Panc1 (cell line): ENCODE measurements at regions not wholly inside any gene's neighbourhood (a gene's known extent, or its start where the extent isn't known, plus 50 kb on each side); places are given as distances from the start of the nearest gene placed in this dataset.

Source experiments
- ATAC-seq: fragments of 200-7000 bp; cut with Tn5 transposase; 2 replicates; pipeline ENCODE4 v1.9.1; 2020; ENCODE audit warnings: mild to moderate bottlenecking, moderate library complexity
- BruUV-seq: library from RNA; stranded (reverse); fragments of 400-500 nt; replicated peaks from 2 replicates; lab custom pipeline; 2021; lab: Mats Ljungman, UMichigan
- CTCF ChIA-PET: fragments of 300-600 bp; sonication (Branson Sonifier 250); formaldehyde crosslinking; loops from one replicate; lab custom pipeline; 2022; ENCODE audit warnings: antibody characterized with exemption; lab: Charles Lee
- POLR2A ChIA-PET: fragments of 300-600 bp; sonication (Branson Sonifier 250); formaldehyde crosslinking; loops from one replicate; lab custom pipeline; 2022; ENCODE audit warnings: antibody characterized with exemption; lab: Charles Lee
- DNase-seq: peaks from one replicate; pipeline ENCODE4 v3.0.0-alpha.2; 2010; ENCODE audit warnings: low read depth, low spot score
- H3K27ac ChIP-seq: 2 replicates; pipeline ENCODE4 v1.5.1; 2011; ENCODE audit warnings: mild to moderate bottlenecking, low read length, inconsistent platforms
- H3K27me3 ChIP-seq: fragments of 200-500 bp; sonication (Bioruptor generic); 2 replicates; pipeline ENCODE4 v1.6.0; 2014; ENCODE audit warnings: low read length, inconsistent platforms; ENCODE audit not compliant: control insufficient read depth, insufficient read depth
- H3K36me3 ChIP-seq: fragments of 200-500 bp; sonication (Bioruptor generic); 2 replicates; pipeline ENCODE4 v1.5.1; 2014; ENCODE audit warnings: inconsistent platforms, mild to moderate bottlenecking, low read length, moderate library complexity; ENCODE audit not compliant: control insufficient read depth, insufficient read depth
- H3K4me1 ChIP-seq: 2 replicates; pipeline ENCODE4 v1.5.1; 2011; ENCODE audit warnings: inconsistent platforms, mild to moderate bottlenecking, low read length, moderate library complexity; ENCODE audit not compliant: control insufficient read depth, insufficient read depth
- H3K4me3 ChIP-seq, 2 experiments: 2 replicates each; pipeline ENCODE4 v1.5.1; 2011 to 2012; ENCODE audit warnings: low read depth in 2 of 2, low read length in 2 of 2, mild to moderate bottlenecking in 2 of 2, inconsistent platforms in 1 of 2, moderate library complexity in 1 of 2
- H3K9me3 ChIP-seq: fragments of 200-500 bp; sonication (Bioruptor generic); 2 replicates; pipeline ENCODE4 v1.5.1; 2014; ENCODE audit warnings: low read depth, mild to moderate bottlenecking, inconsistent platforms, low read length, moderate library complexity; ENCODE audit not compliant: control insufficient read depth, insufficient read depth
- POLR2AphosphoS5 ChIP-seq: IDR thresholded peaks from 2 replicates; pipeline ENCODE4 v1.6.1; 2012; ENCODE audit warnings: mild to moderate bottlenecking, low read depth, low read length, moderate library complexity
- SIN3A ChIP-seq: IDR thresholded peaks from 2 replicates; pipeline ENCODE4 v1.6.1; 2012; ENCODE audit warnings: low read depth, mild to moderate bottlenecking, low read length, moderate library complexity, borderline replicate concordance; ENCODE audit not compliant: insufficient read depth
- TCF7L2 ChIP-seq: IDR thresholded peaks from 2 replicates; pipeline ENCODE4 v1.6.1; 2011; ENCODE audit warnings: mild to moderate bottlenecking, low read depth, low read length, inconsistent platforms
- in situ Hi-C: cut with HindIII; loops from 2 replicates; pipeline ENCODE4 v1.10.0; 2016; ENCODE audit warnings: low sequenced_read_pairs, low pct_unique_long_range_greater_than_20kb
- intact Hi-C: fragments of 100-400 bp; cut with micrococcal nuclease; formaldehyde crosslinking; loops from one replicate; pipeline ENCODE4 v1.10.0; 2022; ENCODE audit not compliant: unreplicated experiment
- TF ChIP-seq, protein P1 (sequence below), 2 experiments: IDR thresholded peaks; 2 replicates each; pipeline ENCODE4 v1.6.1; 2011 to 2012; ENCODE audit warnings: low read depth in 2 of 2, control low read depth in 1 of 2, low read length in 1 of 2, mild to moderate bottlenecking in 1 of 2, moderate library complexity in 1 of 2; ENCODE audit not compliant: insufficient read depth in 1 of 2
- TF ChIP-seq, protein P2 (sequence below): fragments of 450-650 bp; IDR thresholded peaks from 2 replicates; pipeline ENCODE4 v1.5.1; 2017; ENCODE audit warnings: mild to moderate bottlenecking

DNA sequence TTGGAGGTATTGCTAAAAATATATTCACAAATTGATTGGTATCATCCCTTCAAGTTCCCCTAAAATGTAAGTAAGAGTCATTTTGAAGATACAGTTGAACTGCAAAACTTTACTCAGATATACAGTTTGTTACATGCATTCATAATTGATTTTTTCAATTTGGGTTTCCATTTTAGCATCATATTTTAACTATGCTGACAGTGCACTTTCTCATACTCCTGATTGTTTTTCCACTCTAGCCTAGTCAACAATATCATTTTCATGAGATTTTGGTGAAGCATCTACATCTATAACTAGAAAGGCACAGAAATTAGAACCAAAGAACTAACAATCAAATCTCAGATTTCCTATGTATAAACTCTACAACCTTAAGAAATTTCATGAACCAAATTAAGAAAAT lies 2850.4 kb upstream of the PCDH20 start:
- TF ChIP-seq SIN3A (no peak), TCF7L2 (no peak), POLR2AphosphoS5 (no peak)
- TF ChIP-seq, protein P1, sequence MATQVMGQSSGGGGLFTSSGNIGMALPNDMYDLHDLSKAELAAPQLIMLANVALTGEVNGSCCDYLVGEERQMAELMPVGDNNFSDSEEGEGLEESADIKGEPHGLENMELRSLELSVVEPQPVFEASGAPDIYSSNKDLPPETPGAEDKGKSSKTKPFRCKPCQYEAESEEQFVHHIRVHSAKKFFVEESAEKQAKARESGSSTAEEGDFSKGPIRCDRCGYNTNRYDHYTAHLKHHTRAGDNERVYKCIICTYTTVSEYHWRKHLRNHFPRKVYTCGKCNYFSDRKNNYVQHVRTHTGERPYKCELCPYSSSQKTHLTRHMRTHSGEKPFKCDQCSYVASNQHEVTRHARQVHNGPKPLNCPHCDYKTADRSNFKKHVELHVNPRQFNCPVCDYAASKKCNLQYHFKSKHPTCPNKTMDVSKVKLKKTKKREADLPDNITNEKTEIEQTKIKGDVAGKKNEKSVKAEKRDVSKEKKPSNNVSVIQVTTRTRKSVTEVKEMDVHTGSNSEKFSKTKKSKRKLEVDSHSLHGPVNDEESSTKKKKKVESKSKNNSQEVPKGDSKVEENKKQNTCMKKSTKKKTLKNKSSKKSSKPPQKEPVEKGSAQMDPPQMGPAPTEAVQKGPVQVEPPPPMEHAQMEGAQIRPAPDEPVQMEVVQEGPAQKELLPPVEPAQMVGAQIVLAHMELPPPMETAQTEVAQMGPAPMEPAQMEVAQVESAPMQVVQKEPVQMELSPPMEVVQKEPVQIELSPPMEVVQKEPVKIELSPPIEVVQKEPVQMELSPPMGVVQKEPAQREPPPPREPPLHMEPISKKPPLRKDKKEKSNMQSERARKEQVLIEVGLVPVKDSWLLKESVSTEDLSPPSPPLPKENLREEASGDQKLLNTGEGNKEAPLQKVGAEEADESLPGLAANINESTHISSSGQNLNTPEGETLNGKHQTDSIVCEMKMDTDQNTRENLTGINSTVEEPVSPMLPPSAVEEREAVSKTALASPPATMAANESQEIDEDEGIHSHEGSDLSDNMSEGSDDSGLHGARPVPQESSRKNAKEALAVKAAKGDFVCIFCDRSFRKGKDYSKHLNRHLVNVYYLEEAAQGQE (IDR thresholded peaks at IDR 0.05; ENCODE audit: insufficient read depth in 1 of 2, low read depth in 2 of 2, low read length in 1 of 2): no peak
- TF ChIP-seq, protein P2, sequence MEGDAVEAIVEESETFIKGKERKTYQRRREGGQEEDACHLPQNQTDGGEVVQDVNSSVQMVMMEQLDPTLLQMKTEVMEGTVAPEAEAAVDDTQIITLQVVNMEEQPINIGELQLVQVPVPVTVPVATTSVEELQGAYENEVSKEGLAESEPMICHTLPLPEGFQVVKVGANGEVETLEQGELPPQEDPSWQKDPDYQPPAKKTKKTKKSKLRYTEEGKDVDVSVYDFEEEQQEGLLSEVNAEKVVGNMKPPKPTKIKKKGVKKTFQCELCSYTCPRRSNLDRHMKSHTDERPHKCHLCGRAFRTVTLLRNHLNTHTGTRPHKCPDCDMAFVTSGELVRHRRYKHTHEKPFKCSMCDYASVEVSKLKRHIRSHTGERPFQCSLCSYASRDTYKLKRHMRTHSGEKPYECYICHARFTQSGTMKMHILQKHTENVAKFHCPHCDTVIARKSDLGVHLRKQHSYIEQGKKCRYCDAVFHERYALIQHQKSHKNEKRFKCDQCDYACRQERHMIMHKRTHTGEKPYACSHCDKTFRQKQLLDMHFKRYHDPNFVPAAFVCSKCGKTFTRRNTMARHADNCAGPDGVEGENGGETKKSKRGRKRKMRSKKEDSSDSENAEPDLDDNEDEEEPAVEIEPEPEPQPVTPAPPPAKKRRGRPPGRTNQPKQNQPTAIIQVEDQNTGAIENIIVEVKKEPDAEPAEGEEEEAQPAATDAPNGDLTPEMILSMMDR: no peak
- BruUV-seq: no TSS peak
- POLR2A ChIA-PET: no interaction called here
- H3K4me3 ChIP-seq: no peak overlapping the region
- H3K27ac ChIP-seq: no peak overlapping the region
- DNase-seq (no peak), ATAC-seq (no peak)
- no peaks in the 10 kb centered on the region for H3K36me3 ChIP-seq
- CTCF ChIA-PET: no interaction called here
- no peaks in the 10 kb centered on the region for H3K27me3 ChIP-seq
- intact Hi-C loops: no loop called here
- no peaks in the 10 kb centered on the region for H3K9me3 ChIP-seq
- in situ Hi-C loops: no loop called here
- no peaks in the 10 kb centered on the region for H3K4me1 ChIP-seq

DNA sequence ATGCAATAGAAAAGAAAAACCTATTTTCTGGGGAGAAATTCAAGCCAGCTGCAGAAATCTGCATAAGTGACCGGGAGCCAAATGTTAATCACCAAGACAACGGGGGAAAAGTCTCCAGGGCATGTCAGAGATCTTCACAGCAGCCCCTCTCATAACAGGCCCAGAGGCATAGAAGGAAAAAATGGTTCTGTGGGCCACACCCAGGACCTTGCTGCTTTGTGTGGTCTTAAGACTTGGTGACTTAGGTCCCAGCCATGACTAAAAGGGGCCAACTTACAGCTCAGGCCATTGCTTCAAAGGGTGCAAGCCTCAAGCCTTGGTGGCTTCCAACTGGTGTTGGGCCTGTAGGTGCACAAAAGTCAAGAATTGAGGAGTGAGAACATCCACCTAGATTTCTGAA lies 2847.6 kb upstream of the PCDH20 start:
- in situ Hi-C loops: no loop called here
- no peak for ATAC-seq

DNA sequence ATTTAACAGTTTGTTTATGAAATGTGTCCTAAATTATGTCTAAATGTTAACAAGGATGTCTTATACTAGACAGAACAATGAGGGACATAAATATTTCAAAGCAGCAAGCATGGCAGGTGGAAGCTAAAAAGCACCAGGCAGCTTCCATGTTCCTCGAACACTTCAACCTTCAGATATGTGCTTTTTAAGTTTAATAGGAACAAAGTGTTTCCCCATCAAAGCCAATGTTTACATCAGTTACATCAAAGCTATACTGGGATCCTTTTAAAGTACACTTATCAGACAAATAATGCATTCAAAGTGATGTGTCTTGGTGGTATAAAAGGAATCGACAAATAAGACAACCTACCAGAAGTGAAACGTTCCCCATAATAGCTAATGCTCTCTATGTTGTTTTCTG lies 2841.1 kb upstream of the PCDH20 start:
- no peak for TF ChIP-seq POLR2AphosphoS5
- TF ChIP-seq, protein P1 (IDR thresholded peaks at IDR 0.05; ENCODE audit: insufficient read depth in 1 of 2, low read depth in 2 of 2, low read length in 1 of 2): no peak
- TF ChIP-seq, protein P2: no peak
- TF ChIP-seq SIN3A: no peak
- no peak for TF ChIP-seq TCF7L2
- POLR2A ChIA-PET: no interaction called here
- no peaks in the 10 kb centered on the region for H3K9me3 ChIP-seq
- H3K36me3 ChIP-seq: no peaks in the 10 kb centered on the region
- ATAC-seq (no peak), DNase-seq (no peak)
- no peaks in the 10 kb centered on the region for H3K27me3 ChIP-seq
- H3K27ac ChIP-seq: no peak overlapping the region
- no peak overlapping the region for H3K4me3 ChIP-seq
- BruUV-seq: no TSS peak
- in situ Hi-C loops: no loop called here
- CTCF ChIA-PET: no interaction called here
- intact Hi-C loops: no loop called here
- H3K4me1 ChIP-seq: no peaks in the 10 kb centered on the region

More for the DNA sequence above, 2847.6 kb upstream of the PCDH20 start:
- Histone ChIP-seq H3K4me1 (no peaks in the 10 kb centered on the region), H3K36me3 (no peaks in the 10 kb centered on the region), H3K27ac (no peak overlapping the region), H3K9me3 (no peaks in the 10 kb centered on the region), H3K4me3 (no peak overlapping the region), H3K27me3 (no peaks in the 10 kb centered on the region)
- BruUV-seq: no TSS peak
- intact Hi-C loops: no loop called here
- TF ChIP-seq SIN3A: no peak
- ChIA-PET POLR2A (no interaction called here), CTCF (no interaction called here)
- DNase-seq: no peak
